NCI-H187 (cell line): ENCODE measurements at regions not wholly inside any gene's neighbourhood (a gene's known extent, or its start where the extent isn't known, plus 50 kb on each side); places are given as distances from the start of the nearest gene placed in this dataset.

Experiments
- DNase-seq, 2 experiments: peaks; one replicate each; lab custom pipeline; 2025; lab: John Stamatoyannopoulos, UW

- no peak for DNase-seq
These were observed 104.1 kb upstream of the PTPN1 start for GRCh38 chr20:50405915-50406609.

DNA sequence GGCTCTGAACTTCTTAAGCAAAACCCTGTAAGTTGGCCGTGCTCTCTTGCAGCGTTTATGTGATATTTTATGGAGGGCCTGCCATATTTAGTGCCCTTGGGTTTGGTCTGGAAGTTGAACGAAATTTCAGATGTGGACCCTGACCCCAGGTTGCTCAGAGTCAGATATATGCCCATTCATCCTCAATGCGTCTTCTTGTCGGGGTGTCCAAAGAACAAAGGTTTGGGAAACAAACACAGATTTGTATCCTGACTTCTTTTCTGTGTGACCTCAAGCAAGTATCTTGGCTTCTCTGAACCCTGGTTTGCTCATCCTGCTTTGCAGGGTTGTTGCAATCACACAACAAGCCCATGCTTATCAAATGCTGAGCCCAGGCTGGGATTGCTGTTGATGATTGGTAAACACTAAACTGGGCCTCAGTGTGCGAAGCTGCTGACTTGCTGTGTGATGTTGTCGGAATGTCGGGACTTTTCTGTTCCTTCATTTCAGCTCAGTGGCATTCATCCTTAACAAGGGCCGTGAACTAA is 103.5 kb upstream of the PTPN1 start:
- no peak for DNase-seq

DNA sequence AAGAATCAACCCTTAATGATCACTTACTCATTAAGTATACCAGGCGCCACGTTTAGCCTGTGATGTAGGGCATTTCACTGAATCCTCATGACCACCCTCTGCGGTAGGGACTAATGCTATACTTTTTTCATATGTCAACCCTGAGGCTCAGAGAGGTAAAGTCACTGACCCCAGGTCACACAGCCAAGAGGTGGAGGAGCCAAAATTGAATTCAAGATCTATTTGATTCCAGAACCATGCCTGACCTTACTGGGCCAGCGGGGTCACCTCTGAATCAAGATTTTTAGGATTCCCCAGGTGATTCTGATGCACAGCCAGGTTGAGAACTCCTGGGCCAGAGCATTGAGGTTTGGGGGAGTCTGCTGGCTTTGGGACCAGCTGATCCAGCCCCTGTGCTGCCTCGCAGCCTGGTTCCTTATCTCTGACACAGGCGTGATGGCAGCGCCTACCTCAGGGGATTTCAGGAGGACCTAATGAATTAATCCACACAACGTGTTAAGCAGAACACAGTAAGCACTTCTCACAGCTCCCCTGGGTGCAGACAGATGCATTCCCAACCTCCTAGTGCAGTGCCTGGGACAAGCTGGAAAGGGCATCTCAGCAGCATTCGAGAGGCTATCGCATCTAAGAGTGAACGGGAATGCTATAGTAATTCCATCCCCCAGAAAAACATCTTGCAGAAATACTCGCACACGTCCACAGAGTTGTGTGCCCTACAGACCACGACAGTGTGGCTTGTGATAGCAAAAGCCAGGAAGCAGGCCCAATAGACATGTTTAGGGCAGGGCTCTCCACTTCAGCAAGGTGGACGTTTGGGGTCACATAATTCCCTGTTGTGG is 101.4 kb upstream of the PTPN1 start:
- no peak for DNase-seq

- no peak for DNase-seq
These were observed 100.7 kb upstream of the PTPN1 start for GRCh38 chr20:50409495-50409894.

DNA sequence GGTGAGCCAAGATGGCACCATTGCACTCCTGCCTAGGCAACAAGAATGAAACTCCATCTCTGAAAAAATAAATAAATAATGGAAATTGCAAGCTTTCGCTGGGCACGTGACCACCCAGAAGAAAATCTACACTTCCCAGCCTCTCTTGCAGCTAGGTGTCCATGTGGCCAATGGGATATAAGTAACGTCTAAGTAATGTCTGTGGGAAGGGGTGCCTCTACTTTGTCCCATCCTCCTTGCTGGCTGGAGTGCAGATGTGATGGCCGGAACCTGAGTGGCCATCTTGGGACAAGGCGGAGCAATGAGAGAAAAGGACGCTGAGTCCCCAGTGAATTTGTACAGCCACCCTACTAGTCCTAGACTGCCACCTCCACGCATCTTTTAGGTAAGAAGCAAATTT is 99.8 kb upstream of the PTPN1 start:
- DNase-seq = no peak

- DNase-seq = no peak
These were observed 98.1 kb upstream of the PTPN1 start for GRCh38 chr20:50412069-50412468.

GRCh38 chr20:50412499-50412898 is 97.7 kb upstream of the PTPN1 start:
- no peak for DNase-seq

DNA sequence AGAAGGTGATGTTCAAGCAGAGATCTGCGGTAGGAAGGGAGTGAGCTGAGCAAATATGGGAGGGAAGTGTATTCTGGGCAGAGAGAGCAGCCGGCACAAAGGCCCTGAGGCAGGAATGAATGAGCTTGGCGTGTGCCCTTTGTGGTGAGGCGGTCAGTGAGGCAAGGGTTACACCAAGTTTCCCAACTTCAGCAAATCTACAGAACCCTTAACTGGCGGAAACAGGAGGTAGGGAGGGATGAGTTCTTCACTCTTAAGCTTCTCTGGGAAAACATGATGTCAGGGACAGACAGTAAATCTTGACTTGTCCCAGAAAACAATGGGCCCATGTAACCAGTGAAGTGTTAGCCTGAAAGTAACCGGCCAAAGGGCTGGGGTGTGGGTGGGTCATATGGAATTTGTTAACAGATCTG is 97.1 kb upstream of the PTPN1 start:
- no peak for DNase-seq

- no peak for DNase-seq
These were observed 95.1 kb upstream of the PTPN1 start for GRCh38 chr20:50415021-50415515.

- no peak for DNase-seq
These were observed 94.5 kb upstream of the PTPN1 start for GRCh38 chr20:50415516-50416268.

DNA sequence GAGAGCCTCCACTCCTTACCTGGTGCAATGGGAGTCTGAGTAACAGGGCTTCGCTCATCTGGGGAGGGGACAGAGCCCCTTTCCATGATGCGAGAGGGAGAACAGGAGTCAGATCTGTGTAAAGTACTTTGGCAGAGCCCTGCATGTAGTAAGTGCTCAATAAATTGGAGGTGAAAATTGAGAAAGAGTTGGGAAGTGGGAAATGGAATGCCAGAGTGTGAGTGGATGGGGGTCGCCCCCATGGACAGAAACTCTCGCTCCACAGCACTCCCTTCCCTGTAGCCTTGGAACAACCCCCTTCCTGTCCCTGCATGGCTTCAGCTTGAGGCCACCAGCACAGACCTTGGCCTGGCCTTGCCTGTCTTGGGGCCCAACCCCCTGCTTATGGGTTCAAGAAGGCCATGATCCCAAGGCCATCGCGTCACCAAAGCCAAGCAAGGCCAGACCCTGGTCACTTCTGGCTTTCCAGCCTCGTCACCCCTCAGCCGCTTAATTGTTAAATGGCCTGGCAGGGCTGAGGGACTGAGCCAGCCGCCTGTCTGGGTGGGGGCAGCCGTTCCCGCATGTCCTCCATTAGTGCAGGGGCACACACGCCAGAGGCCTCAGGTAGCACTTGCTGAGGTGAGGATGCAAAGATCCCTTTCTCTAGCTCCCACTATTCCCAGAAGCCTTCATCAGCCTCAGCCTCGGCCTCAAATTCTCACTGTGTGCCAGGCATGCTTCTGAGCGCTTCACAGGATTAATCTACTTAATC is 93.7 kb upstream of the PTPN1 start:
- DNase-seq = no peak

DNA sequence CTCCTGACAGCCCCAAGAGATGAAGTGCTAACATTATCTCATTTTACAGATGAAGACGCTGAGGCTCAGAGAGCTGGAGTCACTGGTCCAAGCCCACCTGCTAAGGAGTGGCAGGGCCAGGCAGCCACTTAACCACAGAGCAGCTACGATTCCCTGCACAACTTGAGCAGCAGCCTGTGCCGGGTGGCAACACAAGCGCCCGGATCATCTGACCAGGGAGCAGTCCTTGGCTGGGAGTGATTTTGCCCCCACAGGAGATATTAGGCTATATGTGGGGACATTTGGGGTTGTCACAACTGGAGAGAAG is 93.2 kb upstream of the PTPN1 start:
- DNase-seq = no peak

GRCh38 chr20:50417484-50418235 is 92.5 kb upstream of the PTPN1 start:
- DNase-seq = no peak

DNA sequence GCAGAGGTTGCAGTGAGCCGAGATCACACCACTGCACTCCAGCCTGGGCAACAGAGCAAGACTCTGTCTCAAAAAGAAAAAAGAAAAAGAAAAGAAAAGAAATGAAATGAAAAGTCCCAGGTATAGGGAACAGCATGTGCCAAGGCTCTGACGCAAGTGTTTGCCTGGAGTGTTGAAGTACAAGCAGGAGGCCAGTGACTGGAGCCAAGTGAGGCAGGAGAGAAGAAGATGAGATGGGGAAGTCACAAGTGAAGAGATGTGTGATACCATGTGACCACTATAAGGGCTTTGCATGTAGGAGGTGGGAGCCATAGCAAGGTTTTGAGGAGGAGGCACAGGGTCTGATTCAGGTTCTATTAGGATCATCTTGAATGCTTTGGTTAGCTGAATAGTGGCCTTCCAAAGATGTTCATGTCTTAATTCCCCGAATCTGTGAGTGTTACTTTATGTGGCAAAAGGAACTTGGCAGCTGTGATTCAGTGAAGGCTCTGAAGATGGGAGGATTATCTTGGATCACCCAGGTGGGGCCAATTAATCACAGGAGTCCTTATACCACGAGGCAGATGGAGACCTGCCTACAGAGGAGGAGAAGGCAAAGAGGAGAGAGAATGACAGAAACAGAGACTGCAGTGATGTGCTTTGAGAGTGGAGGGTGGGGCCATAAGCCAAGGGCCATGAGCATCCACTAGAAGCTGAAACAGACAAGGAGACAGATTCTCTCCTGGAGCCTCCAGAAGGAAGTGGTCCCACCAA is 91.1 kb upstream of the PTPN1 start:
- DNase-seq = no peak

DNA sequence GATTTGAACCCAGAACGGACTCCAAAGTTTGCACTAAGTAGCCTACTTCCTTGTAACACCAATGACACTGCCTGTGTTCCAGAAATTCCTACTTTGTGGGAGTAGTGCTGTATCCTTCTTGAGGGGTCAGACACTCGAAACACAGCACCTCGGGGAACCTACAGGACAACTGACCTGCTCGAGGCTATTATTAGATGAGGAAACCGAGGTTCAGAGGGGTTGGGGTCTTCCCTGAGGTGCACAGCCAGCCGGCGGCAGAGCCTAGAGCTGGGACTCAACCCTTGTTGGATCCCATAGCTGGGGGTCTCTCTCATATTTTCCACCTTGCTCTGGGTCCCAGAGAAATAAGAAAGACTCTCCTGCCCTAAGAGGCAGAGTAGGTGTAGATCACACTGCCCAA is 89.8 kb upstream of the PTPN1 start:
- no peak for DNase-seq

GRCh38 chr20:50421356-50422340 is 88.5 kb upstream of the PTPN1 start:
- no peak for DNase-seq

- DNase-seq = no peak
These were observed 86.4 kb upstream of the PTPN1 start for GRCh38 chr20:50423758-50424157.

GRCh38 chr20:50425076-50425475 is 85.1 kb upstream of the PTPN1 start:
- DNase-seq = no peak
